H9 (cell line): ENCODE measurements at regions not wholly inside any gene's neighbourhood (a gene's known extent, or its start where the extent isn't known, plus 50 kb on each side); places are given as distances from the start of the nearest gene placed in this dataset.

ENCODE experiments used
- DNase-seq: peaks from one replicate; pipeline ENCODE4 v3.0.0-alpha.2; 2017
- H2AFZ ChIP-seq: one replicate; pipeline ENCODE4 v1.6.1; 2013; ENCODE audit warnings: mild to moderate bottlenecking, low read length, control low read depth, moderate library complexity
- H2AK5ac ChIP-seq: 2 replicates; pipeline ENCODE4 v1.6.1; 2013; ENCODE audit warnings: low read length, control low read depth, mixed read lengths; ENCODE audit not compliant: insufficient read length
- H2BK120ac ChIP-seq: one replicate; pipeline ENCODE4 v1.6.1; 2013; ENCODE audit warnings: low read depth, mild to moderate bottlenecking, low read length, control low read depth, inconsistent platforms; ENCODE audit not compliant: poor library complexity, severe bottlenecking
- H2BK12ac ChIP-seq: 2 replicates; pipeline ENCODE4 v1.6.1; 2013; ENCODE audit warnings: low read length, control low read depth, mixed read lengths, low read depth; ENCODE audit not compliant: insufficient read length
- H2BK15ac ChIP-seq: 2 replicates; pipeline ENCODE4 v1.6.1; 2013; ENCODE audit warnings: low read depth, low read length, control low read depth
- H2BK20ac ChIP-seq: one replicate; pipeline ENCODE4 v1.6.1; 2013; ENCODE audit warnings: low read depth, mild to moderate bottlenecking, low read length, control low read depth, inconsistent platforms; ENCODE audit not compliant: poor library complexity, severe bottlenecking
- H2BK5ac ChIP-seq: 2 replicates; pipeline ENCODE4 v1.6.1; 2013; ENCODE audit warnings: low read length, control low read depth, mixed read lengths; ENCODE audit not compliant: insufficient read length
- H3K14ac ChIP-seq: 2 replicates; pipeline ENCODE4 v1.6.1; 2013; ENCODE audit warnings: low read length, control low read depth; ENCODE audit not compliant: insufficient read depth
- H3K18ac ChIP-seq: 2 replicates; pipeline ENCODE4 v1.6.1; 2013; ENCODE audit warnings: low read depth, mild to moderate bottlenecking, mixed read lengths, low read length, control low read depth; ENCODE audit not compliant: insufficient read length
- H3K23ac ChIP-seq: 2 replicates; pipeline ENCODE4 v1.6.1; 2013; ENCODE audit warnings: low read length, control low read depth, mixed read lengths, low read depth; ENCODE audit not compliant: insufficient read length
- H3K23me2 ChIP-seq: 2 replicates; pipeline ENCODE4 v1.6.1; 2013; ENCODE audit warnings: low read depth, mild to moderate bottlenecking, mixed read lengths, low read length, control low read depth; ENCODE audit not compliant: insufficient read length, poor library complexity, severe bottlenecking
- H3K27ac ChIP-seq: 2 replicates; pipeline ENCODE4 v1.5.1; 2013; ENCODE audit warnings: low read length, control low read depth, mixed read lengths, low read depth; ENCODE audit not compliant: insufficient read length
- H3K27me3 ChIP-seq: 2 replicates; pipeline ENCODE4 v1.6.1; 2013; ENCODE audit warnings: low read length, control low read depth, inconsistent platforms; ENCODE audit not compliant: insufficient read depth
- H3K4ac ChIP-seq: 2 replicates; pipeline ENCODE4 v1.6.1; 2013; ENCODE audit warnings: low read depth, mild to moderate bottlenecking, control low read depth, inconsistent platforms, low read length, moderate library complexity
- H3K4me1 ChIP-seq: 2 replicates; pipeline ENCODE4 v1.6.1; 2013; ENCODE audit warnings: low read length, control low read depth, inconsistent platforms; ENCODE audit not compliant: insufficient read depth
- H3K4me2 ChIP-seq: 2 replicates; pipeline ENCODE4 v1.6.1; 2013; ENCODE audit warnings: low read length, control low read depth, mixed read lengths; ENCODE audit not compliant: insufficient read length, insufficient read depth
- H3K56ac ChIP-seq: 2 replicates; pipeline ENCODE4 v1.6.1; 2013; ENCODE audit warnings: low read depth, mild to moderate bottlenecking, mixed read lengths, low read length, control low read depth; ENCODE audit not compliant: insufficient read length
- H3K79me1 ChIP-seq: 2 replicates; pipeline ENCODE4 v1.6.1; 2013; ENCODE audit warnings: low read depth, mild to moderate bottlenecking, moderate library complexity, low read length, control low read depth, inconsistent platforms; ENCODE audit not compliant: insufficient read depth, poor library complexity, severe bottlenecking
- H3K79me2 ChIP-seq: 2 replicates; pipeline ENCODE4 v1.6.1; 2013; ENCODE audit warnings: low read length, control low read depth, inconsistent platforms; ENCODE audit not compliant: insufficient read depth
- H3K9ac ChIP-seq: 2 replicates; pipeline ENCODE4 v1.6.1; 2013; ENCODE audit warnings: low read length, control low read depth, mixed read lengths; ENCODE audit not compliant: insufficient read length; ENCODE audit errors: extremely low read depth
- H3K9me3 ChIP-seq: one replicate; pipeline ENCODE4 v1.6.1; 2013; ENCODE audit warnings: low read depth, low read length, inconsistent platforms; ENCODE audit not compliant: control insufficient read depth
- H3T11ph ChIP-seq: one replicate; pipeline ENCODE4 v1.6.1; 2013; ENCODE audit warnings: mild to moderate bottlenecking, low read length, control low read depth, inconsistent platforms
- H4K20me1 ChIP-seq: one replicate; pipeline ENCODE4 v1.6.1; 2013; ENCODE audit not compliant: control insufficient read depth, insufficient read length, insufficient read depth
- H4K5ac ChIP-seq: 2 replicates; pipeline ENCODE4 v1.6.1; 2013; ENCODE audit warnings: low read depth, mild to moderate bottlenecking, mixed read lengths, low read length, control low read depth; ENCODE audit not compliant: insufficient read length
- H4K8ac ChIP-seq: replicated peaks from 2 replicates; pipeline ENCODE4 v1.6.1; 2013; ENCODE audit warnings: low read length, control low read depth, mixed read lengths, low read depth; ENCODE audit not compliant: insufficient read length
- H4K91ac ChIP-seq: 2 replicates; pipeline ENCODE4 v1.6.1; 2013; ENCODE audit warnings: low read depth, mild to moderate bottlenecking, moderate library complexity, mixed read lengths, low read length, control low read depth; ENCODE audit not compliant: insufficient read length
- H3K27ac Mint-ChIP-seq, 3 experiments: 2 replicates in 2 of 3; 3 replicates in 1 of 3; pipeline ENCODE4 v1.8.0; 2020 to 2021; ENCODE audit warnings: mixed read lengths in 3 of 3, mild to moderate bottlenecking in 1 of 3, moderate library complexity in 1 of 3
- H3K27me3 Mint-ChIP-seq: 2 replicates; pipeline ENCODE4 v1.8.0; 2021; ENCODE audit warnings: low read depth, mild to moderate bottlenecking, moderate library complexity, mixed read lengths
- H3K36me3 Mint-ChIP-seq, 3 experiments: 2 replicates in 2 of 3; 3 replicates in 1 of 3; pipeline ENCODE4 v1.8.0; 2020 to 2021; ENCODE audit warnings: low read depth in 3 of 3, mixed read lengths in 3 of 3; ENCODE audit not compliant: insufficient read depth in 1 of 3
- H3K4me1 Mint-ChIP-seq, 2 experiments: 2 replicates each; pipeline ENCODE4 v1.8.0; 2020; ENCODE audit warnings: mixed read lengths in 2 of 2
- H3K4me3 Mint-ChIP-seq, 2 experiments: 2 replicates in 1 of 2; 3 replicates in 1 of 2; pipeline ENCODE4 v1.8.0; 2020 to 2021; ENCODE audit warnings: mild to moderate bottlenecking in 2 of 2, mixed read lengths in 2 of 2, moderate library complexity in 1 of 2
- H3K9me3 Mint-ChIP-seq, 2 experiments: 2 replicates in 1 of 2; 3 replicates in 1 of 2; pipeline ENCODE4 v1.8.0; 2020; ENCODE audit warnings: mild to moderate bottlenecking in 2 of 2, mixed read lengths in 2 of 2, moderate library complexity in 1 of 2
- CTCF ChIP-seq: fragments of 200-600 bp; sonication (generic); conservative IDR thresholded peaks from 3 replicates; pipeline ENCODE4 v1.8.0; 2021; ENCODE audit warnings: antibody characterized with exemption, mild to moderate bottlenecking
- WGBS: extraction: QIAGEN DNeasy Blood & Tissue Kit; methylation state at CpG from one replicate; pipeline ENCODE4 v1.1.7; 2013; ENCODE audit warnings: missing lambda C conversion rate, low lambda C conversion rate, mixed read lengths; ENCODE audit not compliant: insufficient read length; ENCODE audit errors: extremely low coverage; 5-methylcytosine and 5-hydroxymethylcytosine counted together

GRCh38 chr17:72369366-72369765 lies 248.5 kb downstream of the SOX9 start:
- no peak overlapping the region for H2BK12ac ChIP-seq
- no peaks in the 10 kb centered on the region for H3K27me3 ChIP-seq
- H3K27ac ChIP-seq, result no peak overlapping the region
- H3K4me2 ChIP-seq, result no peak overlapping the region
- H3K14ac ChIP-seq, result no peak overlapping the region
- DNase-seq, result no peak
- Mint-ChIP-seq H3K4me3 (no peak overlapping the region), H3K36me3 (no peaks in the 10 kb centered on the region), H3K4me1 (peaks cover 1 to 2% of the 10 kb centered on the region in 2 experiments), H3K9me3 (no peaks in the 10 kb centered on the region; a peak in 1 of 5 replicates), H3K27me3 (peaks cover 1% of the 10 kb centered on the region; the same call in 1 of the 2 replicates), H3K27ac (no peak overlapping the region)
- H3K9ac ChIP-seq, result no peak overlapping the region
- no peak overlapping the region for H2BK20ac ChIP-seq
- H2BK15ac ChIP-seq, result no peak overlapping the region
- no peak overlapping the region for H3K56ac ChIP-seq
- no peak overlapping the region for H4K5ac ChIP-seq
- no peak overlapping the region for H4K91ac ChIP-seq
- H3K4ac ChIP-seq, result no peak overlapping the region
- H2BK5ac ChIP-seq, result no peak overlapping the region
- H4K8ac ChIP-seq, result no peak overlapping the region
- no peak overlapping the region for H2AFZ ChIP-seq
- H3K23ac ChIP-seq, result no peak overlapping the region
- no peak overlapping the region for H2BK120ac ChIP-seq
- H4K20me1 ChIP-seq, result no peaks in the 10 kb centered on the region
- H2AK5ac ChIP-seq, result no peak overlapping the region
- H3K79me1 ChIP-seq, result no peaks in the 10 kb centered on the region
- no CpG with 5 or more reads among the region's 7 CpGs for WGBS
- H3K18ac ChIP-seq, result no peak overlapping the region
- no peaks in the 10 kb centered on the region for H3K9me3 ChIP-seq
- TF ChIP-seq CTCF, result no peak
- no peaks in the 10 kb centered on the region; the same call in 1 of the 2 replicates for H3K4me1 ChIP-seq
- H3T11ph ChIP-seq, result no peak overlapping the region
- no peaks in the 10 kb centered on the region for H3K23me2 ChIP-seq
- no peaks in the 10 kb centered on the region; the same call in 1 of the 2 replicates for H3K79me2 ChIP-seq
